Right ventricle myocardium inferior (tissue), 1 donor: ENCODE measurements at regions not wholly inside any gene's neighbourhood (a gene's known extent, or its start where the extent isn't known, plus 50 kb on each side); places are given as distances from the start of the nearest gene placed in this dataset.
"Not testable (repeated sequence)": the region's sequence is repeated elsewhere in the genome, so short reads cannot be mapped to it uniquely, and the experiment has no call there.

Source experiments
- ATAC-seq: fragments of 200-7000 bp; cut with Tn5 transposase; one replicate; pipeline ENCODE4 v1.9.1; 2020; ENCODE audit warnings: mild to moderate bottlenecking, moderate library complexity
- DNase-seq: peaks from one replicate; pipeline ENCODE4 v3.0.0; 2021; ENCODE audit errors: missing footprints
- intact Hi-C: fragments of 100-400 bp; cut with DNase I; formaldehyde crosslinking; loops from one replicate; pipeline ENCODE4 v1.11.0; 2022
- donor health status: DM: no; HTN: yes; CAD: no; lungs with severe emphysema.

DNA sequence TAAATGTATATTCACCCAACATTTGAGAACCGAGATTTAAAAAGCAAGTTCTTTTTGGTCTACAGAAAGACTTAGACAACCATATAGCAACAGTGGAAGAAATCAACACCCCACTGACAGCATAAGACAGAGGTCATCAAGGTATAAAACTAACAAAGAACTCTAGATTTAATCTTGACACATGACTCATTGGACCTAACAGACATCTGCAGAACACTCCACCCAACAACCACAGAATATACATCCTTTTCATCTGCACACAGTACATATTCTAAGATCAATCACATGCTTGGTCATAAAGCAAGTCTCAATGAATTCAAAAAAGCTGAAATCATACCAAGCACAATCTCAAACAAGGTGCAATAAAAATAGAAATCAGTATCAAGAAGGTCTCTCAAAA lies 65.8 kb downstream of the SPIN4 start:
- DNase-seq: no peak
- ATAC-seq: no peak
- intact Hi-C loops: no loop called here

DNA sequence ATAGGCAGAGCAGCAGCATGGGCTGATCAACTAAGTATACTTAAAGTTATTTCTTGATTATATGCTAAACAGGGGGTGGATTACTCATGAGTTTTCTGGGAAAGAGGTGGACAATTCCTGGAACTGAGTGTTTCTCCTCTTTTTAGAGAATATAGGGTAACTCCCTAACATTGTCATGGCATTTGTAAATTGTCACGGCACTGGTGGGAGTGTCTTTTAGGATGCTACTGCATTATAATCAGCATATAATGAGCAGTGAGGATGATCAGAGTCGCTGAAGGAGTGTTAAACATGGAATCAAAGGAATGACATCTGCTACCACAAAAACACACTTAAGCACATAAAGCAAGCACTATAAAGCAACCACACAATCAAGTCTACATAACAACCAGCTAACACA lies 66.5 kb downstream of the SPIN4 start:
- intact Hi-C loops: no loop called here
- no peak for ATAC-seq
- DNase-seq: no peak

DNA sequence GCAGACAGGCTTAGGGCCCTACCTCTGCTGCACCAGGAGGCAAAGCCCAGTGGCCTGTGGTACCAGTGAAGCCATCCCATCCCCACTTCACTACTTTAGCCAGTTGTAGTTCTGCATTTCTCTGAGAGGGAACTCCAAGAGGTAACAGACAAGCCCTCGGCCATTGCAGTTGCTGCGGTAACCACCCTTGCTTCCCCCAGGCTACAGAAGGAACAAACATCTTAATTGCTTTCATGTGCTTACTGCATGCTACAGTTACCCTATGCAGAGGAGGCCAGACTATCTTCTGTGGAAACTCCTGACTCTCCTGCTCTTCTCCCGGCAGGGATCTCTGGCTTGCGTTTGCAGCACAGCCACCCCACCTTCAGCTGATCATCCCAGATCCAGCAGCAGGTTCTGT lies 67.8 kb downstream of the SPIN4 start:
- DNase-seq: no peak
- intact Hi-C loops: no loop called here
- ATAC-seq: no peak

DNA sequence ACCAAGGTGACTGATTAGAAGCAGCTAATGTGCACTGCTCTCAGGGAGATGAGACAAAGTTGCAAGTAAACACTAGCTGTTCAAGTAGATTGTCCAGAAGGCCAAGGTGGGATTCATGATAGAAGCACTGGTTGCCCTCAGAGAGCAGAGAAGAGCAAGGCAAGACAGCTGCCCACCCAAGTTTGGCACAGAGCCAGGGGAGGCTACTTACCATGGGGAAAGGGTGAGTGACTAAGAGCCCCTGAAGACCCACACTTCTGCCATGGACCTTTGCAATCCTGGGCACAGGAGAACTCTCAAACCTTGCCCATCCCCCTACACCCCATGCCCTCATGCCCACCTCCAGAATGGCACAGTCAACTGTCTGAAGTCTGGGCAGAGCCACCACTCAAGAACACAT lies 68.3 kb downstream of the SPIN4 start:
- DNase-seq: no peak
- no peak for ATAC-seq
- intact Hi-C loops: no loop called here

DNA sequence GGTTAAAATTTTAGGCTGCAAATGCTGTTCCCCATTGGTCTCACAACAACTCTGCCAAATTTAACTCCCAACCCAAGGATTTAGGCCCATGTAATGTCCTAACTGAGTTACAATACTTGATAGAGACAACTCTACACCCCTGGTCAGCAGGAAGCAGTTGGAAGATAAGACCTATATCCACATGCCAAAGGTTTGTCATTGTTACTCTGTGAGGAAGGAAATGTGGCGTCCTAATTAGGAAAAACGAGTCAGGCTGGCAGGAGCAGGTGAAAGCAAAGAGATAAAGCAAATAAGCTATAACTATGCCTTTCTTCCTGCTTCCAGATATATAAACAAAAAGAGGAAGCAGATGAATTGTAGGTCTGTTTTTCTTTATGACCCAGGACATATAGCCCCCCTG lies 69.1 kb downstream of the SPIN4 start:
- DNase-seq (no peak), ATAC-seq (no peak)
- intact Hi-C loops: no loop called here

DNA sequence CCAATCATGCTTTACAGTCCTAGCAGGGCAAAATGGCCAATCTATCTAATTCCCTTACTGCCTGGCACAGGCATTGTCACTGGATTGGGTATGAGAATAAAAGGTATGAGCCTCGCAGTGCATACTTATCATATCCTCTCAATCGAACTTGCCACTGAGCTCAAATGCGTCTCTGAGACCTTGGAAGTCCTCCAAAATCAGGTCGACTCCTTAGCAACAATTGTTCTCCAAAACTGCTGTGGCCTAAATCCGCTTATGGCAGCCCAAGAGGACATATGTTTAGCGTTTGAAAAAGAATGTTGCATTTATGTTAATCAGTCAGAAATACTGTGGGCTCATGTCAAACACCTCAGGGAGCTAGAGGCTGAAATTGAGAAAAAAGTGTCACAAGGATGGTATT lies 69.7 kb downstream of the SPIN4 start:
- intact Hi-C loops: no loop called here
- ATAC-seq: no peak
- DNase-seq: no peak

DNA sequence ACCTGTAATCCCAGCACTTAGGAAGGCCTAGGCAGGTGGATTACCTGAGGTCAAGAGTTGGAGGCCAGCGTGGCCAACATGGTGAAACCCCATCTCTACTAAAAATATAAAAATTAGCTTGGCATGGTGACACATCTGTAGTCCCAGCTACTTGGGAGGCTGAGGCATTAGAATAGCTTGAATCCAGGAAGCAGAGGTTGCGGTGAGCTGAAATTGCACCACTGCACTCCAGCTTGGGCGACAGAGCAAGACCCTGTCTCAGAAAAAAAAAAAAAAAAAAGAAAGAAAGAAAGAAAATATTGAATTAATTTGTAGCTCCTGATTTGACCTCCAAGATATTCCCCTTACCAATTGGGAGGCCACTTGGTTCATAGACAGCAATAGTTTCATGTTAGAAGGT lies 73.7 kb downstream of the SPIN4 start:
- DNase-seq, intact Hi-C loops, ATAC-seq: not testable (repeated sequence)

DNA sequence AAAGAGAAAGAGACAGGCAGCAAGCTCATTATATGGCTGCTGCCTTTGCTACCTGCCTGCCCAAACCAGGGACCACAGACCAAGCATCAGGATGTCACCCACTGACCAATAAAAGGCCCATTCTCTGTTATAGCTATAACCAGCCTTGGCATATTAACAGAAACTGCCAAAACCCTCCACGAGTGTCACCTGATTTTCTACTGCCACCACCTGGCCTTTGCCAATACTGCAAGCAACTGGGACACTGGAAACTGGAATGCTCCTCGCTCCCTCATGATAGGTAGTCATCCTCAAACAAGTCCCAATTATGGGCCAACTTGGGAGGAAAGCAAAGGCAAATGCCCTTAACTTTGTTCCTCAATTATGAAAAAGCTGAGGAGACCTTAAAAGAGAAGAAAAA lies 76.0 kb downstream of the SPIN4 start:
- DNase-seq (no peak), ATAC-seq (no peak)

DNA sequence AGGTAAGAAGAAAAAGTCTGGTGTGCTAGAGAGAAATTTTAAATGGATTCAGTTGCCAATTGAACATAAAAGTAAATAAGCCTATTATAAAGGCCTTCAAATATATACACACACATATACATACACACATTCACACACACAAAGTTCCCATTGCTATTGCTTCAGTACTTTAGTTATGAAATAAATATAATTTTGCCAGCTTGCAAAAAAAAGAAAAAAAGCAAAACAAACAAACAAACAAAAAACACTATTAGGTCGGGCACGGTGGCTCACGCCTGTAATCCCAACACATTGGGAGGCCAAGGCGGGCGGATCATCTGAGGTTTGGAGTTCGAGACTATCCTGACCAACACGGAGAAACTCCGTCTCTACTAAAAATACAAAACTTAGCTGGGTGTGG lies 80.3 kb downstream of the SPIN4 start:
- ATAC-seq: no peak
- intact Hi-C loops: no loop called here

More for the DNA sequence above, 76.0 kb downstream of the SPIN4 start:
- intact Hi-C loops: no loop called here

DNA sequence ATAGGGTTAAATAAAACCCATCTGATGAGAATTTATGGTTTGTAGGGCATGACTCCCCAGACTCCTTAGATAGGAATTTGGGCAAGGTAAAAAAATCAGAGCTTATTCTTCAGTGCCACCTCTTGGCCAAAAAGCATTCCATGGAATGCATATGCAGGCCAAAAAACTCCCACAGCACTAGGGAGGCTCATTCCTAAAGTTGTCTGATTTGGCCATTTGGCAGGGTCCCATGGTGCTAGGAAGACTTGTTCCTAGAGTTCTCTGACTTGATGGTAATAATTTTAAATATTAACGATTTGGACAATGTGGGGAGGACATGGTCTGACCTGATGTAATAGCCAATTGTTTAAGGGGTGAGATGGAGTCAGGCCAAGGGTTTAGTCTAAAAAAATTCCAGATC lies 93.0 kb downstream of the SPIN4 start:
- no peak for DNase-seq
- no peak for ATAC-seq
- intact Hi-C loops: no loop called here

More for the DNA sequence above, 80.3 kb downstream of the SPIN4 start:
- no peak for DNase-seq

DNA sequence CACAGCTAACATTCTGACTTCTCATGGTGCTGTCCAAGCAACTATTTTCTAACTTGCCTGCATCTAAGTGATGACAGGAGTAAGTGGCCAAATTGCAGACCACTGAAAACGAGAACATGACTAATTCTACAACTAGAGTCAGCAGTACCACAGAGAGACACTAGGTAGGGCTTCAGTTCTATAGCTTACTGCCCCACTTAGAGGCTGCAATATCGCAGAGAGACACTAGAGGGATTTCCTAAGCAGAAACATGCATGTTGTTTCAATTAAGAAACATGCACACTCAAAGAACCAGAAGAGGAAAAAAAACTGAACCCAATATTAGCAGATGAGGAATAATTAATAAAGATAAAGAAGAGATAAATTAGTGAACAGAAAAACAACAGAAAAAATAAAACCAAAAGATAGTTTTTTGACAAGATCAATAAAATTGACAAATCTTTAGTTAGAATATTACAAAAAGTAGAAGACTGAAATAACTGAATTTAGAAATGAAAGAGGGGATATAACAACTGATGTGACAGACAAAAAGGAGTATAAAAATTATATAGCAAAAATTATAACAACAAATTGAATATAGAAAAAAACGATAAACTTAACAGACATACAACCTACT lies 100.8 kb downstream of the SPIN4 start:
- no peak for DNase-seq
- intact Hi-C loops: no loop called here
- ATAC-seq: peak; percentile 69

DNA sequence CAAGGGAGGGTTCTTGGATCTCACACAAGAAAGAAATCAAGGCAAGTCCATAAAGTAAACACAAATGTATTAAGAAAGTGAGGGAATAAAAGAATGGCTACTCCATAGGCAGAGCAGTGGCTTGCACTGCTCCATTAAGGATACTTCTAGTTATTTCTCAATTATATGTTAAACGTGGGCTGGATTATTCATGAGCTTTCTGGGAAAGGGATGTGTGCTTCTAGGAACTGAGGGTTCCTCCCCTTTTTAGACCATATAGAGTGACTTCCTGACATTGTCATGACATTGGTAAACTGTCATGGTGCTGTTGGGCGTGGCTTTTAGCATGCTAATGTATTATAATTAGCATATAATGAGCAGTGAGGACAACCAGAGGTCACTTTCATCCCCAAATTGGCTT lies 108.4 kb downstream of the SPIN4 start:
- DNase-seq, intact Hi-C loops, ATAC-seq: not testable (repeated sequence)

DNA sequence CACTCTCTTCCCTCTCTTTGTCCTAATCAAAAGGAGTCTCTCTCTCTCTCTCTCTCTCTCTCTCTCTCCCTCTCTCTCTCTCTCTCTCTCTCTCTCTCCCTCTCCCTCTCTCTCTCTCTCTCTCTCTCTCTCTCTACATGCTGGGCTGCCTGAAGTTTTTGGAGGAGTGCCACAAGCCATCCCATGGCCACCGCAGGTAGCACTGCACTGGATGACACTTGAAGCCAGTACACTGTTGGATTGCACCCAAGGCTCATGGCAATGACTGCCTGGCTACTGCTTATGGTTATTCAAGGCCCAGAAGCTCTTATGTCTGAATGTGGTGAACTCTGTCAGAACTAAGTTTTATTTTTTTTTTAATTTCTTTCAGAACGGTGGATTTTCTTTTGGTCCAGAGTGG lies 115.2 kb downstream of the SPIN4 start:
- DNase-seq, ATAC-seq, intact Hi-C loops: not testable (repeated sequence)

DNA sequence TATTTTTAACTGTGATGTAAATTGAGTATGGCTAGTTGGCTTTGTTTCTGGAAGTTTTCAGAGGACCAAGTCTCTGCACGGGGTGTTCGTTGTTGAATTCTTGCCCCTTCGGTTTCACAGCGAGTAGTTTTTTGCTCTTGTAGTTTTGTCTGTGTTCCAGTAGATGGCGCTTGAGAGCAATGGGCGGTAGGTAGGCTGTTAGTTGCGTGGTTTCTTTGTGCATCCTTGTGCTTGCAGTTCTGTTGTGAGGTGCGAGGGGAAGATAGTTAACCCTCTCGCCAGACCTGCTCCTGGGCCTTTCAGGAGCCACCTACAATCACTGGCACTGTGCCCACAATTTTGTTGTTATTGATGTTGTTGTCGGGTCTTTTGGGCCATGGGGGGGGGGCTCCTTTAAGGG lies 118.1 kb downstream of the SPIN4 start:
- DNase-seq, intact Hi-C loops, ATAC-seq: not testable (repeated sequence)

DNA sequence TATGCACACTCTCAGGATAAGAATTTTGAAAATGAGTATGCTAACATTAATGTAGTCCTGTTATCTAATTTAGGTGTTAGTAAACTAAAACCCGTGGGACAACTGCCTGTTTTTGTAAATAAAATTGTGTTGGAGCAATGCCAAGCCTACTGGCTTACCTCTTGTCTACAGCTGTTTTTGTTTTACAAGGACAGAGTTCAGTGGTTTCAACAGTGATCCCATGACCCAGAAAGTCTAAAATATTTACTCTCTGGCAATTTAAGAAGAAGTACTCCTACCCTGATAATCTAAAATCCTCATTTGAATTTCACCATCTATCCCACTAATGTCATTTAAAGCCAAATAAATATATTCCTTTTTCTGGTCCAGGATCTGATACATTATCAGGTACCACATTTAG lies 132.9 kb downstream of the SPIN4 start:
- ATAC-seq, DNase-seq, intact Hi-C loops: not testable (repeated sequence)

DNA sequence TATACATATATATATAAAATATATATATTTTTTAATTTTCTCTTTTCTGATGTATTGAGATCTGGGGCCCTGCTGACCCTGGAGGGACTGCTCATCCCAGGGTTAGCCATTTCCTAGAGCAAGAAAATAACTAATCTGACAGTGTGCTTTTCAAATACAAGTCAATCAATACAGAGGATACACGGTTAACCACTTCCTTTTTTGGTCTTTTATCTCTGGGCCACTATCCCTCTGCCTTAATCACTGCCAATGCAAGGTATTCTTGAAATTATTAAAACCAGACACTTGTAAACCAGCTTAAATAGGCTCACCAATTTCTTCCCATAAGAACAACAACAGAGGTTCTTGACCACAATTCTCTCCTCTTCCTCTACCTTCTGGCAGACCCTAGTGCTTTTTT lies 133.6 kb downstream of the SPIN4 start:
- ATAC-seq, intact Hi-C loops, DNase-seq: not testable (repeated sequence)

DNA sequence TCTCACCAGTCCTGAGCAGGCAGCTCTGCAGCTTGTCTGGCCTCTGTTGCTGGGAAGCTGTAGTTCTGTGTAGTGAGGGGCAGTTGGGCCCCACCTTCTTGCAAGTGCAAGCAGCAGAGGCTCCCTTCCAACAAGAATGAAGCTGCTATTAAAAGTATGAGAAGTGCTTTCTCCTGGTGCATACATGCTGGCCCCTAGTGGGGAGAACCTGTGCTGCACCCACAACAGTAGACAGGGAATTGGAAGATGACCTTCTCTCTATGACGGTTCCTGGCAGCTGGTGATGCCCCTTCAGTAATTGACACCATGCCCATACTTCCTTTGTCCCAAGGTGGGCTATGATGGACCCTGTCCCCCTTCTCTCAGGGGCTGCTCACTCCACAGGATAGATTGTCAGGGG lies 141.5 kb downstream of the SPIN4 start:
- DNase-seq, intact Hi-C loops, ATAC-seq: not testable (repeated sequence)

DNA sequence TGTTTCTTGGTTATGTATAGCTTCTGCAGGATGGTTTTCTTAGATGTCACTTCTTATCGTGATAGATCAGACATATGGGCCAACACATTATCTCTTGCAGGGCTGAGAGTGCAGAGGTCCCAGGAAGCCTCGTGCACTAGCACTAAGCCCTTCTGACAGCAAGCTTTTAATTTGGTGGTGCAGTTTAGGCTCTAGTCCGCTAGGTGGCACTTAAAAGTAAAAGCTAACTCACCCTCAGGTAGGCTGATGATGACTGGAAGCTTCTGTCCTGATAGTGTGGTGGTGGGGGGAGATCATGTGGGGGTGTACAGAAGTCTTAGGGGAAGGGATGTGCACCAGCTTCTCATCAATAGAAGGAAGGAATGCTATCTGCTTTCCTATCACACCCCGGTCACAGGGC lies 142.0 kb downstream of the SPIN4 start:
- DNase-seq, ATAC-seq, intact Hi-C loops: not testable (repeated sequence)

DNA sequence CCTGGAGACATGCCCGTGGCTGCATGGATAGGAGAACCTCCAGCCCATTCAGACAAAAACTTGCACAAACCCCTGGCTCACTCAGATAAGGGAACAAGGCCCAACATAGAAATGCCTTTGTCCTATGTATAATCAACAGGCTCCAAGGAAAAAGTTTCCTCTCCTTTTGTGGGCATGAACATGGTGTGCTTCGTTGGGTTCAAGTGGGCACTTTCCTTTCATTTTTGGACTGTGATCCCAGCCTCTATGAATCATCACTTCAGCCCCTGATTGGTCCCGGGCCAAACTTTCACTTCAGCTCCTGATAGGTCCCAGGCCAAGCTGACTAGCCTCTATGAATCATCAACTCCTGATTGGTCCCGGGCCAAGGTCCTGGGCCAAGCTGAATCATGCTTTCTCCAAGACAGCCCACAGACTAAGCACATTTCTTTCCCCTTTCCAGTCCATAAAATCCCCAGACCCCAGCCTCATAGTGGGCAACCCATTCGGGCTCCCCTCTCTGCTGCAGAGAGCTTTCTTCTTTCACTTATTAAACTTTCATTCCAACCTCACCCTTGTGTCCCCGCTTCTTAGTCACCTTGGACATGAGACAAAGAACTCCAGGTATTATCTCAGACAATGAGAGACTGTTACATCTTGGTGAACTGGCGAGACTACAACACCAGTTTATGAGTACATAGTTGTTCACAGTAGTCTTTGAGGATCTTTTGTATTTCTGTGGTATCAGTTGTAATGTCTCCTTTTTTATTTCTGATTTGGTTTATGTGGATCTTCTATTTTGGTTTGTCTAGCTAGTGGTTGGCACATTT lies 146.7 kb downstream of the SPIN4 start:
- ATAC-seq, DNase-seq, intact Hi-C loops: not testable (repeated sequence)

DNA sequence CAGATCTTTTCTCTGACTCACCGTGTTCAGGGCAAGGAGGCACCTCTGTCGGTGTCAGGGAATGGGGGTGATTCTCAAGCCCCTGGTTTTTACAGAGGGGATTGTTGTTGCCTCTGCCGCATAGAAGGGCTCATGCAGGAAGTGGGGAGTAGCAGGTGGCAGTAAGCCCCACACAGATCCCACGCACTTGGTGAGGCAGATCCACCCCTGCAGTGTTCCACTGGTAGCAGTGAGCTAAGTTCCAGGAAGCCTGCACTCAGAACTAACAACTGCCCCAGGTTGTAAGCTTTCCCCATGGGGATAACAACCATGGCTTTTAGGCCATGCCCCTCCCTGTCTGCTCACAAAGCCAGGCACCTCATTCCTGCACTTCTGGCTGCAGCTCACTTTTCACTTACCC lies 149.1 kb downstream of the SPIN4 start:
- ATAC-seq, intact Hi-C loops, DNase-seq: not testable (repeated sequence)
